K562 (cell line): ENCODE measurements at regions not wholly inside any gene's neighbourhood (a gene's known extent, or its start where the extent isn't known, plus 50 kb on each side); places are given as distances from the start of the nearest gene placed in this dataset.

Experiments
- ATAC-seq: fragments of 200-7000 bp; cut with Tn5 transposase; 3 replicates; pipeline ENCODE4 v1.9.1; 2020; ENCODE audit warnings: moderate library complexity
- BruUV-seq: library from RNA; stranded (reverse); fragments of 400-500 nt; replicated peaks from 2 replicates; lab custom pipeline; 2021; lab: Mats Ljungman, UMichigan
- CTCF ChIA-PET: fragments of 300-600 bp; formaldehyde crosslinking; extraction: SDS; loops from one replicate; lab custom pipeline; 2021; ENCODE audit warnings: low intra/inter-chr PET ratio; lab: Yijun Ruan, JAX
- POLR2A ChIA-PET: fragments of 300-600, 350-650 bp; sonication (Branson Sonifier 250); formaldehyde crosslinking; extraction: SDS; loops from one replicate; lab custom pipeline; 2021; ENCODE audit warnings: antibody characterized with exemption, inconsistent platforms; lab: Yijun Ruan, JAX
- DNase-seq, 4 experiments: peaks; one replicate each; pipeline versions ENCODE4 v3.0.0 to v3.0.0-alpha.2; 2011 to 2018; ENCODE audit warnings: low spot score in 3 of 4, mixed read lengths in 3 of 4; ENCODE audit errors: extremely low read depth in 1 of 4
- FAIRE-seq: peaks from 2 replicates; lab custom pipeline; 2011; peaks lifted over from hg19 to GRCh38; lab: Jason Lieb, UNC
- H2AFZ ChIP-seq: 2 replicates; pipeline ENCODE4 v1.6.0; 2011; ENCODE audit warnings: low read depth, low read length, control low read depth, inconsistent platforms
- H3K27ac ChIP-seq: fragments of 200-600 bp; 3 replicates; pipeline ENCODE4 v1.8.0; 2011; ENCODE audit warnings: low read depth, mild to moderate bottlenecking, control low read depth, inconsistent platforms, low read length, moderate library complexity, mixed read lengths; ENCODE audit errors: extremely low read depth
- H3K27me3 ChIP-seq, 2 experiments: fragments of 300-600 bp in 1 of 2; 2 replicates in 1 of 2; 3 replicates in 1 of 2; pipeline versions ENCODE4 v1.6.0 to v1.8.0; 2011; ENCODE audit warnings: inconsistent platforms in 2 of 2, low read length in 2 of 2, mild to moderate bottlenecking in 1 of 2, mixed read lengths in 1 of 2, moderate library complexity in 1 of 2; ENCODE audit not compliant: control insufficient read depth in 2 of 2, insufficient read depth in 2 of 2
- H3K36me3 ChIP-seq: fragments of 300-600 bp; 3 replicates; pipeline ENCODE4 v1.8.0; 2011; ENCODE audit warnings: mild to moderate bottlenecking, low read length, inconsistent platforms; ENCODE audit not compliant: control insufficient read depth, insufficient read depth
- H3K4me1 ChIP-seq, 2 experiments: fragments of 200-600 bp in 1 of 2; replicated peaks in 1 of 2; 2 replicates in 1 of 2; 3 replicates in 1 of 2; pipeline versions ENCODE4 v1.5.1 to v1.8.0; 2011; ENCODE audit warnings: inconsistent platforms in 2 of 2, low read length in 2 of 2, mild to moderate bottlenecking in 1 of 2, mixed read lengths in 1 of 2, moderate library complexity in 1 of 2; ENCODE audit not compliant: control insufficient read depth in 2 of 2, insufficient read depth in 2 of 2
- H3K4me2 ChIP-seq: 2 replicates; pipeline ENCODE4 v1.6.1; 2011; ENCODE audit warnings: low read length, control low read depth, inconsistent platforms, mixed read lengths; ENCODE audit not compliant: insufficient read depth
- H3K4me3 ChIP-seq: fragments of 200-600 bp; sonication (generic), shearing (Covaris generic); 2 replicates; pipeline ENCODE4 v1.5.1; 2016; ENCODE audit warnings: control low read depth, inconsistent platforms
- H3K79me2 ChIP-seq: fragments of 200-600 bp; 3 replicates; pipeline ENCODE4 v1.8.0; 2011; ENCODE audit warnings: low read length, inconsistent platforms; ENCODE audit not compliant: control insufficient read depth, insufficient read depth
- H3K9ac ChIP-seq, 2 experiments: 2 replicates each; pipeline versions ENCODE4 v1.6.0 to v1.6.1; 2011; ENCODE audit warnings: low read depth in 2 of 2, low read length in 2 of 2, control low read depth in 1 of 2, inconsistent platforms in 1 of 2, mild to moderate bottlenecking in 1 of 2, mixed read lengths in 1 of 2; ENCODE audit not compliant: insufficient read depth in 1 of 2
- H3K9me1 ChIP-seq: one replicate; pipeline ENCODE4 v1.6.0; 2011; ENCODE audit warnings: inconsistent platforms, mild to moderate bottlenecking, low read length, moderate library complexity; ENCODE audit not compliant: control insufficient read depth, insufficient read depth
- H3K9me3 ChIP-seq: replicated peaks from 2 replicates; pipeline ENCODE4 v1.5.1; 2011; ENCODE audit warnings: low read depth, low read length, inconsistent platforms; ENCODE audit not compliant: control insufficient read depth, insufficient read depth
- H4K20me1 ChIP-seq: replicated peaks from 2 replicates; pipeline ENCODE4 v1.6.1; 2011; ENCODE audit warnings: low read length, inconsistent platforms, mixed read lengths; ENCODE audit not compliant: control insufficient read depth, insufficient read depth
- CAMTA2 ChIP-seq: fragments of 250-450 bp; sonication (Bioruptor Pico); conservative IDR thresholded peaks from 2 replicates; pipeline ENCODE4 v1.5.1; 2022
- GTF2A2 ChIP-seq: IDR thresholded peaks from 2 replicates; pipeline ENCODE4 v1.6.1; 2016; ENCODE audit warnings: mild to moderate bottlenecking, missing genetic modification characterization, missing compliant biosample characterization
- HNRNPLL ChIP-seq: fragments of 200-400 bp; formaldehyde crosslinking; IDR thresholded peaks from 2 replicates; pipeline ENCODE4 v1.6.1; 2017; ENCODE audit warnings: low read length, low read depth, mild to moderate bottlenecking; ENCODE audit not compliant: poor library complexity, severe bottlenecking
- IRF2 ChIP-seq: sonication (generic); formaldehyde crosslinking; IDR thresholded peaks from 2 replicates; pipeline ENCODE4 v1.8.1; 2022; ENCODE audit warnings: mild to moderate bottlenecking, missing genetic modification reagents
- MAFK ChIP-seq: IDR thresholded peaks from 2 replicates; pipeline ENCODE4 v1.6.1; 2011; ENCODE audit warnings: low read length, improper control_type of control experiment
- NCOA1 ChIP-seq: fragments of 450-650 bp; IDR thresholded peaks from 2 replicates; pipeline ENCODE4 v1.6.1; 2016; ENCODE audit warnings: low read depth
- NFE2L1 ChIP-seq: fragments of 450-650 bp; IDR thresholded peaks from 2 replicates; pipeline ENCODE4 v1.6.1; 2016; ENCODE audit warnings: missing genetic modification characterization, low read depth, mild to moderate bottlenecking, missing compliant biosample characterization, moderate library complexity, borderline replicate concordance
- OTX1 ChIP-seq: fragments of 450-650 bp; formaldehyde crosslinking; IDR thresholded peaks from 2 replicates; pipeline ENCODE4 v1.4.0; 2022; ENCODE audit warnings: mild to moderate bottlenecking
- POLR2AphosphoS5 ChIP-seq: IDR thresholded peaks from 2 replicates; pipeline ENCODE4 v1.6.1; 2011; ENCODE audit warnings: mild to moderate bottlenecking, low read depth, low read length, moderate library complexity; ENCODE audit not compliant: control insufficient read depth, insufficient read depth
- SLC30A9 ChIP-seq: fragments of 250-450 bp; sonication (Bioruptor Pico); IDR thresholded peaks from 2 replicates; pipeline ENCODE4 v1.8.0; 2022; ENCODE audit warnings: mild to moderate bottlenecking, moderate library complexity
- TARDBP ChIP-seq: fragments of 450-650 bp; IDR thresholded peaks from 2 replicates; pipeline ENCODE4 v1.6.1; 2016
- ZNF780A ChIP-seq: fragments of 250-450 bp; sonication (Bioruptor Pico); IDR thresholded peaks from 2 replicates; pipeline ENCODE4 v1.5.0; 2021; ENCODE audit warnings: mild to moderate bottlenecking
- WGBS: fragments of 100-300 bp; shearing (Covaris generic); methylation state at CpG from one replicate; pipeline ENCODE4 v1.1.6; 2016; ENCODE audit warnings: low coverage, mixed read lengths; ENCODE audit not compliant: insufficient coverage; ENCODE audit errors: missing lambda C conversion rate; 5-methylcytosine and 5-hydroxymethylcytosine counted together
- in situ Hi-C: fragments of 300-500 bp; cut with MboI; formaldehyde crosslinking; loops from 4 replicates; pipeline ENCODE4 v1.15.0; 2018; ENCODE audit warnings: inconsistent platforms, mixed read lengths
- intact Hi-C: fragments of 100-400 bp; cut with micrococcal nuclease; formaldehyde crosslinking; loops from 2 replicates; pipeline ENCODE4 v1.14.2; 2022
- TF ChIP-seq, protein P1 (sequence below), 2 experiments: fragments of 450-650 bp; IDR thresholded peaks; 2 replicates each; pipeline ENCODE4 v1.6.1; 2016; ENCODE audit warnings: mild to moderate bottlenecking in 2 of 2, borderline replicate concordance in 1 of 2, low read depth in 1 of 2, moderate library complexity in 1 of 2
- TF ChIP-seq, protein P2 (sequence below): fragments of 250-450 bp; sonication (Bioruptor Pico); IDR thresholded peaks from 2 replicates; pipeline ENCODE4 v1.5.0; 2021

DNA sequence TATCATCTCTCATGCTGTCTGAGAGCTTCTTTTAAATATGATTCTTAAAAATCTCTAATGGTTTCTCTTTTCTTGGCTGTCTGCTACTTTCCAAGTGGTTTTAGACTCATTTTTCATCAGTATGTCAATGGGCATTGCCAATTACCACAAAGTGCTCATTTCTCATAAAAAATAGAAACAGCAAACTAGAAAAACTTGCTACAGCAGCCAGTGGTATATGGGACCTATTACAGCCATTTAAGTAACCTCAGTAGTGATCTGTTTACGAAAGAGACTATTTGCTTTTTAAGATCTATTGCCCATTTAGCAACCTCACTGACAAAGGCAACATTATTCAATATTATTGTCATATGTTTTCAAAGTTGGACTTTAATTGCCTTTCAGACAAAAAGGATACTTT is 207.1 kb upstream of the RHOBTB1 start:
- Histone ChIP-seq H3K79me2 (no peaks in the 10 kb centered on the region), H3K27me3 (no peaks in the 10 kb centered on the region), H3K9me3 (no peaks in the 10 kb centered on the region), H2AFZ (no peak overlapping the region), H3K9ac (no peak overlapping the region), H3K4me2 (no peak overlapping the region), H3K4me3 (no peak overlapping the region), H3K27ac (no peak overlapping the region), H4K20me1 (no peaks in the 10 kb centered on the region), H3K9me1 (no peaks in the 10 kb centered on the region), H3K36me3 (no peaks in the 10 kb centered on the region), H3K4me1 (no peaks in the 10 kb centered on the region)
- FAIRE-seq, result no peak
- no peak for DNase-seq
- TF ChIP-seq NCOA1, result no peak
- TF ChIP-seq HNRNPLL, result no peak
- TF ChIP-seq OTX1 (CRISPR knock-in tag), result no peak
- TF ChIP-seq POLR2AphosphoS5, result no peak
- no peak for TF ChIP-seq GTF2A2 (tag)
- no peak for TF ChIP-seq ZNF780A (CRISPR knock-in tag)
- TF ChIP-seq, protein P1, sequence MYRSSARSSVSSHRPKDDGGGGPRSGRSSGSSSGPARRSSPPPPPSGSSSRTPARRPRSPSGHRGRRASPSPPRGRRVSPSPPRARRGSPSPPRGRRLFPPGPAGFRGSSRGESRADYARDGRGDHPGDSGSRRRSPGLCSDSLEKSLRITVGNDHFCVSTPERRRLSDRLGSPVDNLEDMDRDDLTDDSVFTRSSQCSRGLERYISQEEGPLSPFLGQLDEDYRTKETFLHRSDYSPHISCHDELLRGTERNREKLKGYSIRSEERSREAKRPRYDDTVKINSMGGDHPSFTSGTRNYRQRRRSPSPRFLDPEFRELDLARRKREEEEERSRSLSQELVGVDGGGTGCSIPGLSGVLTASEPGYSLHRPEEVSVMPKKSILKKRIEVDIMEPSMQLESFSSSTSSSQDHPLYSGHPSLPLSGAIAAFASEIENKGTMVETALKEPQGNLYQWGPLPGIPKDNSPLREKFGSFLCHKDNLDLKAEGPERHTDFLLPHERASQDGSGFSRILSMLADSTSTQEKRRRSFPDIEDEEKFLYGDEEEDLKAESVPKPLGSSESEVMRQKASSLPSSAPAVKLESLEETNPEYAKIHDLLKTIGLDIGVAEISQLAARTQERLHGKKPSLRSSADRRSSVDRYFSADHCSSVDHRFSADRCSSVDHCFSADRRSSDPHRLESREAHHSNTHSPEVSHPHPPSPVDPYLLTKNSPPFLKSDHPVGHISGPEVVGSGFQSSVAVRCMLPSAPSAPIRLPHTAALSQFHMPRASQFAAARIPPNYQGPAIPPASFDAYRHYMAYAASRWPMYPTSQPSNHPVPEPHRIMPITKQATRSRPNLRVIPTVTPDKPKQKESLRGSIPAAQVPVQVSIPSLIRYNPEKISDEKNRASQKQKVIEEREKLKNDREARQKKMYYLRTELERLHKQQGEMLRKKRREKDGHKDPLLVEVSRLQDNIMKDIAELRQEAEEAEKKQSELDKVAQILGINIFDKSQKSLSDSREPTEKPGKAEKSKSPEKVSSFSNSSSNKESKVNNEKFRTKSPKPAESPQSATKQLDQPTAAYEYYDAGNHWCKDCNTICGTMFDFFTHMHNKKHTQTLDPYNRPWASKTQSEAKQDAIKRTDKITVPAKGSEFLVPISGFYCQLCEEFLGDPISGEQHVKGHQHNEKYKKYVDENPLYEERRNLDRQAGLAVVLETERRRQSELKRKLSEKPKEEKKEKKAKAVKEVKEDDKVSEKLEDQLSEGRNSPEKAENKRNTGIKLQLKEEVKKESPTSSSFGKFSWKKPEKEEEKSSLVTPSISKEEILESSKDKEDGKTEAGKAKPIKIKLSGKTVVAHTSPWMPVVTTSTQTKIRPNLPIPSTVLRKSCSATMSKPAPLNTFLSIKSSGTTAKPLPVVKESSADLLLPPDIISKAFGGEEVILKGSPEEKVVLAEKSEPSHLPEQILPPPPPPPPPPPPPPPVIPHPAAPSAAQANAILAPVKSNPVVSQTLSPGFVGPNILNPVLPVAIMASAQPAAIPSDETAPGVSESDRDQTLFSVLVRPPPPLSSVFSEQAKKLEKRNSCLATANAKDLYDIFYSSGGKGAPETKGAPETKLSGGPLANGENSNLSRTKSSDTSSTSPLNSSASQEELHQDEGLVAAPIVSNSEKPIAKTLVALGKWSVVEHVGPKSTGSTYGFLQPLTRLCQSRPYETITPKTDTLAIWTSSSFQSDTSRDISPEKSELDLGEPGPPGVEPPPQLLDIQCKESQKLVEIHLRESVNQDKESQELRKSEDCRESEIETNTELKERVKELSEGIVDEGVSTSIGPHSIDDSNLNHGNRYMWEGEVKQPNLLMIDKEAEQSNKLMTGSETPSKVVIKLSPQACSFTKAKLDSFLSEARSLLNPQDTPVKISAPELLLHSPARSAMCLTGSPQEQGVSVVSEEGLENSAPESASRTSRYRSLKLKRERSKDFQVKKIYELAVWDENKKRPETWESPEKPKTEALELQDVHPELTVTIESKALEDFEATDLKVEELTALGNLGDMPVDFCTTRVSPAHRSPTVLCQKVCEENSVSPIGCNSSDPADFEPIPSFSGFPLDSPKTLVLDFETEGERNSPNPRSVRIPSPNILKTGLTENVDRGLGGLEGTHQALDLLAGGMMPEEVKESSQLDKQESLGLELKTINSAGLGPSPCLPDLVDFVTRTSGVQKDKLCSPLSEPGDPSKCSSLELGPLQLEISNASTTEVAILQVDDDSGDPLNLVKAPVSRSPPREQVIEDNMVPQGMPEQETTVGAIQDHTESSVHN (IDR thresholded peaks at IDR 0.05; ENCODE audit: borderline replicate concordance in 1 of 2, low read depth in 1 of 2), result no peak
- no peak for TF ChIP-seq SLC30A9
- no peak for TF ChIP-seq IRF2 (CRISPR knock-in tag)
- no peak for TF ChIP-seq TARDBP
- no peak for TF ChIP-seq NFE2L1 (tag)
- TF ChIP-seq CAMTA2, result no peak
- TF ChIP-seq, protein P2, sequence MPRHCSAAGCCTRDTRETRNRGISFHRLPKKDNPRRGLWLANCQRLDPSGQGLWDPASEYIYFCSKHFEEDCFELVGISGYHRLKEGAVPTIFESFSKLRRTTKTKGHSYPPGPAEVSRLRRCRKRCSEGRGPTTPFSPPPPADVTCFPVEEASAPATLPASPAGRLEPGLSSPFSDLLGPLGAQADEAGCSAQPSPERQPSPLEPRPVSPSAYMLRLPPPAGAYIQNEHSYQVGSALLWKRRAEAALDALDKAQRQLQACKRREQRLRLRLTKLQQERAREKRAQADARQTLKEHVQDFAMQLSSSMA, result no peak
- TF ChIP-seq MAFK, result no peak
- WGBS, result 7% methylated on average over 1 of the region's 1 CpG
- in situ Hi-C loops (no loop called here), intact Hi-C loops (no loop called here)
- CTCF ChIA-PET, result no interaction called here
- no TSS peak for BruUV-seq
- ATAC-seq, result no peak
- POLR2A ChIA-PET, result interaction anchor here (0.6 to 1.5 kb wide), 2 partner anchors 8 to 190 kb away, joined by 3 to 4 read pairs; no protein-coding TSS in a partner anchor
